ENCODE measurements at regions not wholly inside any gene's neighbourhood (a gene's known extent, or its start where the extent isn't known, plus 50 kb on each side); places are given as distances from the start of the nearest gene placed in this dataset.

DNA sequence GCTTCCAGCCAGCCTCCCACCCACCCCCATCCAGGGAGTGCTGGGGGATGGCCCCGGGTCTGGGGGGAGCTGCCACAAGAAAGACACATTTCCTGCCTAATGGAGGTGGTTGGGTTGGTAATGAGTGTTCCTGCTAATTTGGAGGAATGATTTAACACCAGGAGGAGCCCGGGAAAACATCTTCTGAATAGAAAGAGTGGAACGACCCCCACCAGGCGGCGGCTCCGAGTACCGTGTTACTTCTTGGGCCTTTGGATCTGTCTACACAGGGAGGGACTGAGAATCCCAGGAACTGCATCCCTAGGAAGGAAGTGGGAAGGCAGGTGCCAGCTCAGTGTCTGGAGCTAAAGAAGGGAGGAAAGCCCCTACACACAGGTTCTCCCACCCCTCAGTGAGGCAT lies 64.6 kb downstream of the TSPAN17 start:
- Mint-ChIP-seq H3K27me3 (peaks cover 53% of the 10 kb centered on the region), H3K9me3 (peaks cover 8% of the 10 kb centered on the region), H3K36me3 (ENCODE audit: low read depth) (peaks cover 3% of the 10 kb centered on the region), H3K4me1 (no peaks in the 10 kb centered on the region), H3K4me3 (no peak overlapping the region), H3K27ac (no peak overlapping the region)
- DNase-seq = no peak
- ATAC-seq = no peak

DNA sequence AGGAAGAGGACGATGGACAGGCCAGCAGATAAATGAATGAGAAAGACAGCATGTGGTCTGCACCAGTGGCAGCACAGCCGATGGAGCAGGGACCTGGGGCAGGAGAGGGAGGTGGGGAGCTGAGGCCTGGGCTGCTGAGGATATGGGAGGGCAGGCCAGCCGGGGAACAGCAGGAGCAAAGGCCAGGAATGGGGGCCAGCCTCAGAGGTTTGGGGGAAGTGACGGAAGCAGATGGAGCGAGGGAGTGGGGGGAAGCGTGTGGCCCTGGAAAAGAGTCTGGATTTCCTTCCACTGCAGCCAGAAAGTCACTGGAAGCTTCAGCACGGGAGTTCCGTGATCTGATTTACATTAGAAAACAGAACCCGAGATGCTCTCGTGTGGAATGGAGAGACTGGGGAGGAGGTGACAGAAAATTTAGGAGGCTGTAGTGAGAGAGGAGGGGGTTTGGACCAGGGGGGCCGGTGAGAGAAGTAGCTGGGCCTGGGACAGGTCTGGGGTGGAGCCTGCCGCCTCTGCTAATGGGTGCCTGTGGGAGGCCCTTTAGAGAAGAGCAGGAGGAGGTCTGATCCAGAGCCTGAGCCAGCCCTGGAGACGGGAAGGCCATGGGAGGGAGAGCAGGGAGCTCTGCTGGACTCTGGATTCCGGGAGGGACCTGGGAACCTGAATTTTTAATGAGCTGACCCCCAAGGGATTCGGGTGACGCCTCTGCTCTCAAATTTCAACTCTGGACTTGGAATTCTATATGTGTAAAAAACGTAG lies 65.4 kb downstream of the TSPAN17 start:
- H3K27ac Mint-ChIP-seq = no peak overlapping the region
- H3K4me1 Mint-ChIP-seq = no peaks in the 10 kb centered on the region
- peaks cover 8% of the 10 kb centered on the region for H3K9me3 Mint-ChIP-seq
- DNase-seq = no peak
- peaks cover 3% of the 10 kb centered on the region for H3K36me3 Mint-ChIP-seq (ENCODE audit: low read depth)
- H3K4me3 Mint-ChIP-seq = no peak overlapping the region
- no peak for ATAC-seq
- peaks cover 57% of the 10 kb centered on the region for H3K27me3 Mint-ChIP-seq

DNA sequence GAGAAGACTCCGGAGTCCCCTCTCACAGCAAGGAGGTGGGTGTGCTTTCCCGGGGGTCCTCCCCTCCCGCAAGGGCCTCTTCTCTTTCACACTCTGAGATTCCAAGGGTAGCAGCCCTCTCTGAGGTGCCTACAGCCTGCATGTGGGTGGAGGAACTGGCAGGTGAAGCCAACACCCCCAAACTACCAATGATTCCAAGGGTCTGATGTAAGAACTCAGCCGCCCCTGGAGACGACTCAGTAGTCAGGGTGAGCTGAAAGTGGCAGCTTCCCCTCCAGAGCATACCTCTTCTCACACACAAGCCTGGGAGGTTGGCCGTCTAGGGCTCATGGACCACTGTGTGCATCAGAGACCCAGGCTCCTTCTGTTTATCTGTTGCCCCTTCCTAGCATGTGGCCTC lies 66.1 kb downstream of the TSPAN17 start:
- Mint-ChIP-seq H3K9me3 (peaks cover 8% of the 10 kb centered on the region), H3K27ac (no peak overlapping the region), H3K4me3 (no peak overlapping the region), H3K27me3 (peaks cover 57% of the 10 kb centered on the region), H3K4me1 (no peaks in the 10 kb centered on the region), H3K36me3 (ENCODE audit: low read depth) (peaks cover 3% of the 10 kb centered on the region)
- no peak for DNase-seq
- no peak for ATAC-seq

DNA sequence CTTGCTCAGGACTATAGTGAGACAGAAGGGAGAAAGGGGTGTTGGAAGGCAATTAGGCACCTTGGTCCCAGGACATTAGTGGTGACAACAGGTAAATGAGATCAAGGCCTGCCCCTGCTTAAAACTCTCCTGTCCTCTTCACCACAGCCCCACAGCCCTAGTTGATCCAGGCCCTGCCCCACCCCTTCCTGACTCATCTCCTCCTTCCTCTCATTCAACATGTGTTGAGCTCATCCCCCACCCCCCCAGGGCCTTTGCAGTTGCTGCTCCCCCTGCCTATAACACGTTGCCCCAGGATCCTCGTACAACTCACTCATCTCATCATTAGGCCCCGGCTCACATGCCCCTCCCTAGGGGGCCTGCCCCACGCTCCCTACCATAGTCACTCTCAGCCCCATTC lies 66.8 kb downstream of the TSPAN17 start:
- H3K27ac Mint-ChIP-seq = no peak overlapping the region
- H3K36me3 Mint-ChIP-seq (ENCODE audit: low read depth) = peaks cover 3% of the 10 kb centered on the region
- H3K9me3 Mint-ChIP-seq = peaks cover 8% of the 10 kb centered on the region
- H3K4me3 Mint-ChIP-seq = no peak overlapping the region
- H3K4me1 Mint-ChIP-seq = no peaks in the 10 kb centered on the region
- DNase-seq (no peak), ATAC-seq (no peak)
- peaks cover 57% of the 10 kb centered on the region for H3K27me3 Mint-ChIP-seq

DNA sequence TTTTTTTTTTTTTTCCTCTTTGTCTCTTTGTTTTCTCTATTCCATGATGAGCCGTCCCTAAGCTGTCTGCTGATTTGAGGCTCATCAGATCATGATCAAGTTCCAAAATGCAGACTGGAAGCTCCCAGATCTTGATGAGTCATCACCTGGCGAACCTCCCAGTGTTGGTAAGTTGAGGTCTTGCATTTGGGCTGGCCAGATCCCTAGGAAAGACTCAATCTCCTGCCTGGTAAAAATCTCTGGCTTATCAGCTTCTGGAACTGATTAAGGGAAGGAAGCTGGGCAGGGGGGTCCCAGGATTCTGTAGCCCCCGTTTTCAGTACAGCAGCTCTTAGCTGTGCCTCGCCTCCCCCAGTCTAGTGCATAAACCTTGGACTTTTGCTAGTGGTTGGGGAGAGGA lies 69.0 kb downstream of the TSPAN17 start:
- peaks cover 8% of the 10 kb centered on the region for H3K9me3 Mint-ChIP-seq
- no peak for DNase-seq
- H3K36me3 Mint-ChIP-seq (ENCODE audit: low read depth) = peaks cover 3% of the 10 kb centered on the region
- ATAC-seq = no peak
- no peak overlapping the region for H3K4me3 Mint-ChIP-seq
- H3K27ac Mint-ChIP-seq = no peak overlapping the region
- peaks cover 56% of the 10 kb centered on the region for H3K27me3 Mint-ChIP-seq
- no peaks in the 10 kb centered on the region for H3K4me1 Mint-ChIP-seq

DNA sequence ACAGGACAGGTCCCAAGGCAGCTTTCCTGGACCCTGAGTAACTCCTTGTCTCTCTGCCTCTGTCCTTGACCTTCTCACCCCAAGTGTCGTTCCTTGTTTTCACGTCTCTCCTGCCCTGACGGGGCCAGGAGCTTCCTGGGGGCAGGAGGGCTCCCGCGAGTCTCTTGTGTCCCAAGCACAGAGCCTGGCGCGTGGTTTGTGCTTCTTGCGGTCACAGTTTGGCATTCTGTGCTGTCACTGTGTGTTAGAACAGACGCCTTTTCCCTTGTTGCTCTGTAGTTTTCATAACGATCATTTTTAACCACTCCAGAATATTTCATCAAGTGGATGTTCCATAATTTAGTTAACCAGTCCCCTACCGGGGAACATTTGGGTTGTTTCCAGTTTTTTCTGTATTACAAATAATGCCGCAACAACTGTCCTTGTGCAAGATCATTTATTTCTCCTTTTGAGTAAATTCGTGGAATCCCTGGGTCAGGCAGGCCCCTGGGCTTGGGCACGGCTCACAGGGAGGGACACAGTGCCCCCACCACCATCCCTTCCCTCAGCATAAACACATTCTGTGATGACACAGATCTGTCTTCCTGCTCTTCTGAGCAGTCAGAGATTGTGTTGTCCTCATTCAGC lies 71.9 kb downstream of the TSPAN17 start:
- Mint-ChIP-seq H3K36me3 (ENCODE audit: low read depth) (peaks cover 3% of the 10 kb centered on the region), H3K9me3 (peaks cover 8% of the 10 kb centered on the region), H3K4me1 (peaks cover 3% of the 10 kb centered on the region), H3K27me3 (peaks cover 39% of the 10 kb centered on the region), H3K27ac (no peak overlapping the region), H3K4me3 (no peak overlapping the region)
- no peak for ATAC-seq
- no peak for DNase-seq

DNA sequence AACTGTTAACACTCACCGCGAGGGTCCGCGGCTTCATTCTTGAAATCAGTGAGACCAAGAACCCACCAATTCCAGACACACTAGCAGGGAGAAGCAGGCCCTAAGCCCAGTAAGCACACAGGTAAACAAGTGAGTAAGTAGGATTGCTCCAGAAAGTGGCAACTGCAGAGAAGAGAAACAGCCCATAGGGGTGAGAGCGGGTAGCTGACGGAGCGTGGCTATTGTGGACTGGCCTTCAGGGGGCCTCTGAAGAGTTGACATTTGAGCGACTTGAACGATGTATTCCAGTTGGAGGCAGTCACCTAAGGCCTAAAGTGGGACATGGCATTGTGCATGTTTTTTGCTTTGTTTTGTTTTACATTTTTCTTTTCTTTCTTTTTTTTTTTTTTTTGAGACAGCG lies 74.2 kb downstream of the TSPAN17 start:
- H3K9me3 Mint-ChIP-seq = no peaks in the 10 kb centered on the region
- DNase-seq (no peak), ATAC-seq (no peak)
- no peaks in the 10 kb centered on the region for H3K36me3 Mint-ChIP-seq (ENCODE audit: low read depth)
- H3K27me3 Mint-ChIP-seq = peaks cover 37% of the 10 kb centered on the region
- no peak overlapping the region for H3K27ac Mint-ChIP-seq
- no peak overlapping the region for H3K4me3 Mint-ChIP-seq
- H3K4me1 Mint-ChIP-seq = peaks cover 7% of the 10 kb centered on the region

DNA sequence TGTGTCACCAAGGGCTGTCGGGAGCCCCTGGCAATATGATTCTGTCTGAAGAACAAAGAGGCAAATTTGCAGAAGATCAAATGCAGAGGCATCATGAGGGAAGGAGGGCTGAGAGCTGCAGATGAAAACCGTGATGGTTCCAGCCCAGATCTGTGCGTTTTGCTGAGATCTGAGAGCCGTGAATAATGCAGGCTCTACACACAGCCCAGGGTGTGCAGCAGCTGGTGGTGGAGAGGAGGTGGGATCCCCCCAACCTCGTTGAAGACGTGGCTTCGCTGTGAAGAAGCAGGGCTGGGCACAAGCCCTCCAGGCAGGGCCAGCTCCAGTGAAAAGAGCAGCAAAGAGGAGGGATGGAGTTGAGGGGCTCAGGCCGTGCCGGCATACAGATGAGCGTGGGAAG lies 75.5 kb downstream of the TSPAN17 start:
- peaks cover 32% of the 10 kb centered on the region for H3K27me3 Mint-ChIP-seq
- H3K9me3 Mint-ChIP-seq = no peaks in the 10 kb centered on the region
- no peak overlapping the region for H3K4me3 Mint-ChIP-seq
- H3K27ac Mint-ChIP-seq = no peak overlapping the region
- H3K4me1 Mint-ChIP-seq = peaks cover 7% of the 10 kb centered on the region
- no peaks in the 10 kb centered on the region for H3K36me3 Mint-ChIP-seq (ENCODE audit: low read depth)
- no peak for DNase-seq
- no peak for ATAC-seq

DNA sequence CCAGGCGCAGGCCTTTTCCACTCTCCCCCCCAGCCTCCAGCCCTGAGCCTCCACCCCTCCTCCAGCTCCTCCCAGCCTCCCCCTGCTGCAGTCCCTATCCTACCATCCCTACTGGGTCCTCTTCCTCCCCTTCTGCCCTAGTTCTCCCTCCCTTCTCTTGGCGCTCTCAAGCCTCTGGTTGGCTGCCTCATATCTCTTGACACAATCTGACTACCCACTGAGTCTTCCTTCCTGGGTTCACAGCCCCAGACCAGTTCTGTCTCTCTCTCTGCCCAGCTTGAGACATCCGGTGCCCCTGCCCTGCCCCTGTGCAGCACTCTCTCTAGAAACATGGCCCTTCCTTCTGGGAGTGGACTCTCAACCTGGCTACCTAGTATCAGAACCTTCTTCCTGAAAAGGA lies 76.2 kb downstream of the TSPAN17 start:
- Mint-ChIP-seq H3K27ac (no peak overlapping the region), H3K27me3 (peaks cover 32% of the 10 kb centered on the region), H3K4me3 (no peak overlapping the region), H3K9me3 (no peaks in the 10 kb centered on the region), H3K4me1 (peaks cover 7% of the 10 kb centered on the region), H3K36me3 (ENCODE audit: low read depth) (no peaks in the 10 kb centered on the region)
- peak; percentile 38 for ATAC-seq
- DNase-seq = no peak

DNA sequence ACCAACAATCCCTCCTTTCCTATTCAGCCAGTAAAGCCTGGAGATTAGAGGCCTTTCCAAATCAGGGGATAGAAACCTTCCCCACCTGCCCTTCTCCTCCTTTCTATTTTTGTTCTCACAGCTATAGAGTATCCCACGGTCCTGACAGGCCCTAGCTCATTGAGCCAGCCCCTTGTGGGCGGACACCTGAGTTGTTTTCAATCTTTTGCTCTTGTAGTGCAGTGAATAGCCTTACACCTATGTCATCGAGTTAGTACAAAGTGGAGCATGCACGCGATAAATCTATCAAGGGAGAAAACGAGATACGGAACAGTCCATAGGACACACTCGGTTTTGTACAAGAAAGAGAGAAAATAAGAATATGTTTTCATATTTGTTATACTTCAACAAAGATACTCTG lies 77.2 kb downstream of the TSPAN17 start:
- H3K36me3 Mint-ChIP-seq (ENCODE audit: low read depth) = no peaks in the 10 kb centered on the region
- no peak overlapping the region for H3K27ac Mint-ChIP-seq
- H3K27me3 Mint-ChIP-seq = peaks cover 29% of the 10 kb centered on the region
- H3K4me3 Mint-ChIP-seq = no peak overlapping the region
- ATAC-seq (no peak), DNase-seq (no peak)
- H3K9me3 Mint-ChIP-seq = no peaks in the 10 kb centered on the region
- peaks cover 7% of the 10 kb centered on the region for H3K4me1 Mint-ChIP-seq

DNA sequence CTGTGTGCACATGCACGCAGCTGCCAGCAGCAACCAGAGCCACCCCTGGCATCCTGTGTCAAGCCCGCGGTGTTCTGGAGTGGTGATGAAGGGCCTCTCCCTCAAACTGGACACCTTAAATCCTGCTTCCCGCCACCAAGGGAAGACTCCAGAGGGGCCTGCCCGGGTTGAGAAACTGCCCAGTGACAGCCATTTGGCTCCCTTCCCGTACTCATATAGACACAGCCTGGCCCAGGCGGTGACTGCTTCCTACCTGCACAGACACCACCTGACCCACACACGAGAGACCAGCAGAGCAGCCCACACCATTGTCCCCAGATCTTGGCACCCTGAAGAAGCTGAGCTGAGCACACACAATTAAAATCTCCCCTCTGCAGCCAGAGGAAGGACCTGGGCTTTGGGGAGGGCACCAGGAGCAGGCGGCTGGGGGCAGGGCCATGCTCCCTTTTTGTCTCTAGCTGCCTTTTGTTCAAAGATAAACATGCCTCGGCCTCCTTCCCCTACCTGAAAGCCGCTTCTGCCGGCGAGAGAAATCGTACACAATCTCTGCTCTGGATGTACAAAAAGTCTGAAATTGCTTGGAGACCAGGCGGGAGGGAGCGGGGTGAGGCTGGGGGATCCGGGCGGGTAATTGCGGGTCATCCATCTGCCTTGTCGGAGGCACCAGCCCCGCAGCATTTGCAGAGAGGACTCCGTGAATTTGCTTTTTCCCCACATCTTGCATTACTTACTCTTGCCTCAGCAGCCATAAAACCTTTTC lies 78.4 kb downstream of the TSPAN17 start:
- Mint-ChIP-seq H3K36me3 (ENCODE audit: low read depth) (no peaks in the 10 kb centered on the region), H3K27me3 (peaks cover 35% of the 10 kb centered on the region), H3K4me3 (no peak overlapping the region), H3K27ac (no peak overlapping the region), H3K9me3 (no peaks in the 10 kb centered on the region), H3K4me1 (peaks cover 7% of the 10 kb centered on the region)
- DNase-seq (no peak), ATAC-seq (no peak)

DNA sequence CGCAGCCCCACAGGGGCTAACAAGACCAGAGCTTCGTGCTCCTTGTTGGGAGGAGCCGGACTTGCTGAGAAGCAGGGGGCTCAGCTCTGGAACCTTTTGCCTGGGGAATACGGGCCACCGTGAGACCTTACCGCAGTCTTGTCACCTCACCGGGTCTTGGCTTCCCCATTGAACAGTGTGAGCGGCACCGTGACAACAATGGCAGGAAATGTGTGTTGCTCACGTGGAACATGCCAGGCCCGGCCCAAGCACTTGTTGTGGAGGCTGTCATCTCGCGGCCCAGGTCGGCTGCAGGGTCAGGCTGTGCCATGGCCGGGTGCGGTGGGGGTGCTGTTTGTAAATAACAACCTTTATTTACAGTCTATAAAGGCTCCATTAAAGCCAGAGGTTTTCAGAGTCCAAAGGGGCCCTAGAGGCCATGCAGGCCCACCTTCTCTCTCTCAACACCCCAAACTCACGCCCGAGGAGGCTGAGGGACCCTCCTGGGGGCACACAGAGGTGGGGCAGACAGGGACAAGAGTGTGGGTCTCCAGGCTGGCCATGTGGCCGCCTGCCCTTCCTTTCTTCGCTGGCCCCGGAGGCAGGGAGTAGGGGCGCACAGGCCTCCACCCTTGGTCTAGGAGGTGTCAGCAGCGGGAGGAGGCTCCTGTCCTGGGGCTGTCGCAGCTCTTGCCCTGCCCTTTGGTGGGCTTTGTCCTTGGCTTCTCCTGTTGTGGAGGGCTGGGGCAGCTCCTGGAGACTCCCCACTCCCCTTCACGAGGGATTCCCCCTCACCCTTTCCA lies 79.7 kb downstream of the TSPAN17 start:
- Mint-ChIP-seq H3K4me3 (no peak overlapping the region), H3K4me1 (peaks cover 13% of the 10 kb centered on the region), H3K27me3 (peaks cover 31% of the 10 kb centered on the region)

DNA sequence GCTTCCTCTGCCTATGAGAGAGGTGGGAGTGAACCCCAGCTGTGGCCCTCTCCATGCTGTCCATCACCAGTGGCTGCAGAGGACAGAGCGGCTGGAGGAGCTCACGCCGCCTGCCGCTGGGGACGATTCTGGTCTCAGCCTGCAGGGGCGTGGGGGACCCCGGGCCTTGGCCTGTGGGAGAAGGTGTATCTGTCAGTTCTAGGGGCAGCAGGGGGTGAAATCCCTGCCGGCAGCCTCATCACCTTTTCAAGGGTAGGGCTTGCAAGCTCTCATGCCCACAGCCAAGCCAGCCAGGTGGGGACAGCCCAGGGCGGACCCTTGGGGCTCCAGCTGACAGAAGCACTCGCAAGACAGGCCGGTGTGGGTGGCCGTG lies 80.2 kb downstream of the TSPAN17 start:
- ATAC-seq = no peak
- no peak overlapping the region for H3K4me3 Mint-ChIP-seq
- peaks cover 15% of the 10 kb centered on the region for H3K4me1 Mint-ChIP-seq
- no peak for DNase-seq
- H3K27ac Mint-ChIP-seq = no peak overlapping the region
- no peaks in the 10 kb centered on the region for H3K36me3 Mint-ChIP-seq (ENCODE audit: low read depth)
- H3K9me3 Mint-ChIP-seq = no peaks in the 10 kb centered on the region
- H3K27me3 Mint-ChIP-seq = peaks cover 36% of the 10 kb centered on the region

More for the DNA sequence above, 79.7 kb downstream of the TSPAN17 start:
- Mint-ChIP-seq H3K9me3 (no peaks in the 10 kb centered on the region), H3K27ac (no peak overlapping the region), H3K36me3 (ENCODE audit: low read depth) (no peaks in the 10 kb centered on the region)
- no peak for ATAC-seq
- no peak for DNase-seq

DNA sequence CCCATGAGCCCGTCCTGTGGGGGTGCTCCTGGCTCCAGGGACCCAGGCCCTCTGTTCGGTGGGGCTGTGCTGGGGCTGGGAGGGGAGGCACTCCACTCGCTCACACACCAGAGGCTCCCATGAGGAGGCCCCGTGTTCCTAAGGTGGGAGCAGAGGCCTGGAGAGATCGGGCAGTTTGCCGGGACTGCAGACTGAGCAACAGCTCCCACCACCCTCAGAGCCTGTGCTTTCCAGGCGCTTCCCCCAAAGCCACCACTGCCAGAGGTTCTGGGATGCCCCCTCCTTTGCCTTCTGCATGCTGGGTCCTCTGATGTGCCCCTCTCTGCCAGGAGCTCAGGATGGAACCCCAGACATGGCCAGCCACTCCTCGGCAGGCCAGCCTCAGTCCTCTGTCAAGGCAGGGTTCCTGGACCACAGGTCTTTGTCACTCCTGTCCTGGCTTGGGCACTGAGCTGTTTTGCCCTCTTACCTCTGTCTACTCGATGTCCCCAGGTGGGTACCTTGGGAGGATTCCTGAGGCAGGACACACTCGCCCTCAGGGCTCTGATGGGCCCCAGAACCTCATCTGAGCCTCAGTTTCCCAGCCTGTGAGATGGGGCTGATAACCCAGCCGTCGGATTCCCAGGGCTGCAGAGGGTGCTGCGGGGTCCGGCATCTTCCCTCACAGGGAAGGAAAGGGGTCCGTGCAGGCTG lies 80.8 kb downstream of the TSPAN17 start:
- H3K27ac Mint-ChIP-seq = no peak overlapping the region
- no peaks in the 10 kb centered on the region for H3K36me3 Mint-ChIP-seq (ENCODE audit: low read depth)
- DNase-seq (no peak), ATAC-seq (no peak)
- no peaks in the 10 kb centered on the region for H3K9me3 Mint-ChIP-seq
- no peak overlapping the region for H3K4me3 Mint-ChIP-seq
- peaks cover 15% of the 10 kb centered on the region for H3K4me1 Mint-ChIP-seq
- H3K27me3 Mint-ChIP-seq = peaks cover 42% of the 10 kb centered on the region
